Neutrophil (primary cell): ENCODE measurements at regions not wholly inside any gene's neighbourhood (a gene's known extent, or its start where the extent isn't known, plus 50 kb on each side); places are given as distances from the start of the nearest gene placed in this dataset.

Source experiments
- H3K27ac ChIP-seq: fragments of 200-600 bp; sonication (generic); 2 replicates; pipeline ENCODE4 v1.5.1; 2016; ENCODE audit warnings: mild to moderate bottlenecking, moderate library complexity
- H3K27me3 ChIP-seq: fragments of 200-600 bp; sonication (generic); 2 replicates; pipeline ENCODE4 v1.6.0; 2016; ENCODE audit warnings: mild to moderate bottlenecking
- H3K36me3 ChIP-seq: fragments of 200-600 bp; sonication (generic); 2 replicates; pipeline ENCODE4 v1.5.1; 2017
- H3K4me1 ChIP-seq, 2 experiments: fragments of 200-600 bp in 1 of 2; sonication (generic) in 1 of 2; 1 replicate in 1 of 2; 2 replicates in 1 of 2; pipeline versions ENCODE4 v1.5.1 to v1.6.1; 2013 to 2016; ENCODE audit warnings: low read depth in 1 of 2, low read length in 1 of 2, mild to moderate bottlenecking in 1 of 2, moderate library complexity in 1 of 2; ENCODE audit not compliant: control insufficient read depth in 1 of 2, insufficient read depth in 1 of 2
- H3K4me3 ChIP-seq, 2 experiments: fragments of 200-600 bp in 1 of 2; sonication (generic) in 1 of 2; 1 replicate in 1 of 2; 2 replicates in 1 of 2; pipeline ENCODE4 v1.5.1; 2013 to 2016; ENCODE audit warnings: low read depth in 1 of 2, low read length in 1 of 2, mild to moderate bottlenecking in 1 of 2, moderate library complexity in 1 of 2
- H3K9me3 ChIP-seq: fragments of 200-600 bp; sonication (generic); 2 replicates; pipeline ENCODE4 v1.5.1; 2016
- CTCF ChIP-seq: fragments of 200-600 bp; sonication (generic); IDR thresholded peaks from 2 replicates; pipeline ENCODE4 v1.5.1; 2016; ENCODE audit warnings: antibody characterized with exemption

GRCh38 chr3:103166890-103167289, 732.1 kb downstream of the ZPLD1 start:
- no peak overlapping the region for H3K4me3 ChIP-seq
- no peaks in the 10 kb centered on the region for H3K36me3 ChIP-seq
- TF ChIP-seq CTCF: no peak
- no peak overlapping the region for H3K27ac ChIP-seq
- H3K27me3 ChIP-seq: no peaks in the 10 kb centered on the region
- no peaks in the 10 kb centered on the region for H3K9me3 ChIP-seq
- H3K4me1 ChIP-seq: no peaks in the 10 kb centered on the region

GRCh38 chr3:103167850-103168249, 733.0 kb downstream of the ZPLD1 start:
- H3K27me3 ChIP-seq: no peaks in the 10 kb centered on the region
- no peaks in the 10 kb centered on the region for H3K36me3 ChIP-seq
- H3K27ac ChIP-seq: no peak overlapping the region
- no peaks in the 10 kb centered on the region for H3K4me1 ChIP-seq
- no peak overlapping the region for H3K4me3 ChIP-seq
- H3K9me3 ChIP-seq: no peaks in the 10 kb centered on the region
- TF ChIP-seq CTCF: no peak

GRCh38 chr3:103169289-103169688, 734.5 kb downstream of the ZPLD1 start:
- H3K27ac ChIP-seq: no peak overlapping the region
- no peak overlapping the region for H3K4me3 ChIP-seq
- H3K4me1 ChIP-seq: no peaks in the 10 kb centered on the region
- no peaks in the 10 kb centered on the region for H3K27me3 ChIP-seq
- no peaks in the 10 kb centered on the region for H3K9me3 ChIP-seq
- no peaks in the 10 kb centered on the region for H3K36me3 ChIP-seq
- no peak for TF ChIP-seq CTCF

GRCh38 chr3:103170651-103171050, 735.8 kb downstream of the ZPLD1 start:
- TF ChIP-seq CTCF: no peak
- Histone ChIP-seq H3K4me3 (no peak overlapping the region), H3K9me3 (no peaks in the 10 kb centered on the region), H3K27me3 (no peaks in the 10 kb centered on the region), H3K27ac (no peak overlapping the region), H3K4me1 (no peaks in the 10 kb centered on the region), H3K36me3 (no peaks in the 10 kb centered on the region)

- Histone ChIP-seq H3K36me3 (no peaks in the 10 kb centered on the region), H3K27ac (no peak overlapping the region), H3K4me1 (no peaks in the 10 kb centered on the region), H3K4me3 (no peak overlapping the region), H3K9me3 (no peaks in the 10 kb centered on the region), H3K27me3 (no peaks in the 10 kb centered on the region)
- TF ChIP-seq CTCF: no peak
Measured at GRCh38 chr3:103173940-103174339, 739.1 kb downstream of the ZPLD1 start.

- TF ChIP-seq CTCF: no peak
- Histone ChIP-seq H3K4me3 (no peak overlapping the region), H3K4me1 (no peaks in the 10 kb centered on the region), H3K36me3 (no peaks in the 10 kb centered on the region), H3K9me3 (no peaks in the 10 kb centered on the region), H3K27me3 (no peaks in the 10 kb centered on the region), H3K27ac (no peak overlapping the region)
Measured at GRCh38 chr3:103181160-103181559, 746.3 kb downstream of the ZPLD1 start.
